Astrocyte of the spinal cord (primary cell): ENCODE measurements at regions not wholly inside any gene's neighbourhood (a gene's known extent, or its start where the extent isn't known, plus 50 kb on each side); places are given as distances from the start of the nearest gene placed in this dataset.
A peak's percentile ranks its signal among the peaks of the same experiment; 100 is the strongest.

Experiments used
- DNase-seq: peaks from one replicate; pipeline ENCODE4 v3.0.0; 2011; ENCODE audit warnings: low read depth, low spot score
- H3K4me3 ChIP-seq: 2 replicates; pipeline ENCODE4 v1.5.1; 2011; ENCODE audit warnings: low read depth, mild to moderate bottlenecking, low read length, moderate library complexity
- in situ Hi-C: cut with HindIII; loops from 2 replicates; pipeline ENCODE4 v1.10.0; 2017; ENCODE audit warnings: low sequenced_read_pairs
- TF ChIP-seq, protein P1 (sequence below): IDR thresholded peaks from 2 replicates; pipeline ENCODE4 v1.5.1; 2012; ENCODE audit warnings: low read depth, mild to moderate bottlenecking, low read length, inconsistent platforms

DNA sequence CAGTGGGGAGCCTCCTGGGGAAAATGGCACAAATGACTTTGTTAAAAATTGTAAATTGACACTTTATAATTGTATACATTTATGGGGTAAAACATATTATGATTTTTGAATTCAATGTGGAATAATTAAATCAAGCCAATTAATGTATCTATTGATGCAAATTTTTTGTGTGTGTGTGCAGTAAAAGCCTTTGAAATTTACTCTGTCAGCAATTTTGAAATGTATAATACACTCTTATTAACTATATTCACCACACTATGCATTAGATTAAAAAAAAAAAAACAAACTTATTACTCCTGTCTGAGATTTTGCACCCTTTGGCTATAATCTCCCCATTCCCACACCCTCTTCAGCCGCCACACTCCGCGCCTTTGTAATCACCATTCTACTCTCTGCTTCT, 119.2 kb downstream of the S1PR1 start:
- H3K4me3 ChIP-seq = no peak overlapping the region
- TF ChIP-seq, protein P1, sequence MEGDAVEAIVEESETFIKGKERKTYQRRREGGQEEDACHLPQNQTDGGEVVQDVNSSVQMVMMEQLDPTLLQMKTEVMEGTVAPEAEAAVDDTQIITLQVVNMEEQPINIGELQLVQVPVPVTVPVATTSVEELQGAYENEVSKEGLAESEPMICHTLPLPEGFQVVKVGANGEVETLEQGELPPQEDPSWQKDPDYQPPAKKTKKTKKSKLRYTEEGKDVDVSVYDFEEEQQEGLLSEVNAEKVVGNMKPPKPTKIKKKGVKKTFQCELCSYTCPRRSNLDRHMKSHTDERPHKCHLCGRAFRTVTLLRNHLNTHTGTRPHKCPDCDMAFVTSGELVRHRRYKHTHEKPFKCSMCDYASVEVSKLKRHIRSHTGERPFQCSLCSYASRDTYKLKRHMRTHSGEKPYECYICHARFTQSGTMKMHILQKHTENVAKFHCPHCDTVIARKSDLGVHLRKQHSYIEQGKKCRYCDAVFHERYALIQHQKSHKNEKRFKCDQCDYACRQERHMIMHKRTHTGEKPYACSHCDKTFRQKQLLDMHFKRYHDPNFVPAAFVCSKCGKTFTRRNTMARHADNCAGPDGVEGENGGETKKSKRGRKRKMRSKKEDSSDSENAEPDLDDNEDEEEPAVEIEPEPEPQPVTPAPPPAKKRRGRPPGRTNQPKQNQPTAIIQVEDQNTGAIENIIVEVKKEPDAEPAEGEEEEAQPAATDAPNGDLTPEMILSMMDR = no peak
- no peak for DNase-seq
- in situ Hi-C loops = no loop called here

DNA sequence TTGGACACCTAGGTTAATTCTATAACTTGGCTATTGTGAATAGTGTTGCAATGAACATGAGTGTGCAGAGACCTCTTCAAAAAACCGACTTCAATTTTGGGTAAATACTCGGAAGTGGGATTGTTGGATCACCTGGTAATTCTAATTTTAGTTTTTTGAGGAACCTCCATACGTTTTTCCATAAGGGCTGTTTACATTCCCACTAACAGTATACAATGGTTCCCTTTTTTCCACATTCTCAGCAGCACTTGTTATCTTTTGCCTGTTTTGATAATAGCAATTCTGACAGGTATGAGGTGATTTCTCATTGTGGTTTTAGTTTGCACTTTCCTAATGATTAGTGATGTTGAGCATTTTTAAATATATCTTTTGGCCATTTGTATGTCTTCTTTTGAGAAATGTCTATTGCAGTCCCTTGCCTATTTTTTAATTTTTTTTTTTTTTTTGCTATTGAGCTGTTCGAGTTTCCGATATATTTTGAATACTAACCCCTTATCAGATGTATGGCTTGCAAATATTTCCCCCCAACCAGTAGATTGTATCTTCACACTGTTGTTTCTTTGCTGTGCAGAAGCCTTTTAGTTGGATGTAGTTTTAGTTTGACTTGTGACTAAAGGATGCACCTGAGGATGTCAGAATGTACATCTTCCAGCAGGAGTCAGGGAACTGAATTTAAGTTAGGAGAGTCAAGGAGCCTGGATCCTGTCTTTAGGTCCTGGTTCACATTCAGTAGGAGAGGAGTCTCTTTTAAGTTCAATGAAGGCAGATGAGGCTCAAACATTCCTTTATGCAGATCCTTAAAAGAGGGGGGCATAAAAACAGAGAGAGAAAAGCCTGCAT, 120.0 kb downstream of the S1PR1 start:
- TF ChIP-seq, protein P1 = no peak
- no peak overlapping the region for H3K4me3 ChIP-seq
- DNase-seq = no peak
- in situ Hi-C loops = no loop called here

DNA sequence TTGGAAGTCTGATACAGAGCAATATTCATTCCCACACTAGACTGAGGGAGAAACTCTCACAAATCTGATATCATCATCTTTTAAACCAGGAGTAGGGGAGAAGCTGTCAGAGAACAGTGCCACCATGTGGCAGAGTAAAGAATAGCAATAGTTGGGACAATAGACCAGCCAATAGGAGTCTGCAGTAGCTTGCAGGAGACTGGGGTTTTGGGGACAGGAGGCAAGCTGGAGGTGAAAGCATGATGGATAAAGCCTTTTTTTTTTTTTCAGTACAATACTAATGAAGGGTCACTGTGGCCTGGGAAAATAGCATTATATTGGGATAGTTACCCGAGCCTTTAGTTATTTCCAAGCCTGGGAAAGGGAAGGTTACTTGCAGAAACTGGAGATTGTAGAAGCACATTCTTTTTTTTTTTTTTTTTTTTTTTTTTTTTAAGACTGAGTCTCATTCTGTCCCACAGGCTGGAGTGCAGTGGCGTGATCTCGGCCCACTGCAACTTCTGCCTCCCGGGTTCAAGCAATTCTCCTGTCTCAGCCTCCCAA, 120.7 kb downstream of the S1PR1 start:
- DNase-seq = peak; percentile 81
- TF ChIP-seq, protein P1 = peak; percentile 82
- in situ Hi-C loops = no loop called here
- H3K4me3 ChIP-seq = no peak overlapping the region

DNA sequence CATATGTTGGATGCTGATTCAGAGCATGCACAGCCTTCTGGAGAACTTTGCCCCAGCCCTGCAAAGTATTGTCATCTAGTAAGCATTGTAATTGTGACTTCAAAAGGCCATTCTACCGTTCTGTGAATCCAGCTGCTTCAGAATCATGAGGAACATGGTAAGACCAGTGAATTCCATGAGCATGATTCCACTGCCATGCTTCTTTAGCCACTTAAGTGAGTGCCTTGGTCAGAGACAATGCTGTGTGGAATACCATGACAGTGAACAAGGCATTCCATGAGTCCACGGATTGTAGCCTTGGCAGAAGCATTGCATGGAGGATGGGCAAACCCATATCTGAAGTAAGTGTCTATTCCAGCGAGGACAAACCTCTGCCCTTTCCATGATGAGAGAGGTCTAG, 123.7 kb downstream of the S1PR1 start:
- in situ Hi-C loops = no loop called here
- TF ChIP-seq, protein P1 = no peak
- DNase-seq = no peak
- H3K4me3 ChIP-seq = no peak overlapping the region

DNA sequence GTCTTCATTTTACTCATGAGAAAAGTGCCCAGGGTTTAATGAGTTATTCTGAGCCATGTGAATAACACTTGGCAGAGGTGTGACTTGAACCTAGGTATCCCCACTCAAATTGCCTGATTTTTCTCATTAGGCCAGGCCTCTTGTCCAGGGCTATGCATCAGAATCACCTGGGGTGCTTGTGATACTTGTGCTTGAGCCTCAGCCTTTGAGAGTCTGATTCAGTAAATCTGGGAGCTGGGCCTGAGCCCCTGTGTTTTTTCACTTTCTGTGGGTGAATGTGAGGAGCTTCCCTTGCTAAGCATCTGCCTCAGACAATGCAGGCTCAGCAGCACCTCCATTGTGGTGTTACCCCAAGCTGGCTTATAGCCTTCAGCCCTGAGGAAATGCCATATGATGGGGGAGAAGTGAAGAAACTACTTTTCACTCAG, 127.1 kb downstream of the S1PR1 start:
- DNase-seq = no peak
- H3K4me3 ChIP-seq = no peak overlapping the region
- TF ChIP-seq, protein P1 = no peak
- in situ Hi-C loops = no loop called here

DNA sequence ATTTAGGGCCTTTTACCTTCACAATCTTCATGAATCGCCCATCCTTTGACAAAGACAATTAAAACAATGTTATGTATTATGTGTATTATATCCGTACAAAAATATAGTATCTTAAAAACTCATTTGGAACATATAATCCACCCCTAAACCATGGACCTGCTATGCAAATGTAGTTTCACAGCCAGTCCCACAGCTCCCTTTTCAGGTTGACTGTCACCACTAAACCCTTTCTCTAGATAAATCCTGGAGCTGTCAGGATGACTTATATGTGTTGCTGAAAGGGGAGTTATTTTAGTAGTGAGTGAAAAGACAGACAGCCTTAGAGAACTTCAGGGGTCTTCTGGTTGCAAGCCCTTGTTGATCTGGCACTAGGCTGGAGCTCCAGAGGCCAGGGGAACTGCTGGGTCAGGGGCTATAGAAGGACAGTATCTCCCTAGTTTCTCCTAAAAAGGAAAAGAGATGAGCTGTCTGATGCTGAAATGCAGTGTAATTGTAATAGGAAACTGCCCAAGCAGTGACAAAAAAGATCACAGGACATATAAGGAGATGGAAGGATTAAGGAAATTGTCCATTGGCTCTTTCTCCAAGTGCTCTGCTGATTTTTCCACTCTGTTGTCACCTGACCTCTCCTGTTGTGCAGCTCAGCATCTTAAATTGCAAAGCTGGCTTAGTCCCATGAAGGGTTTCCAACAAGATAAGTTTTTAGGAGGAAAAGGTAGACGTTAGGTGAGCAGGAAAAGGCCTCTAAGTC, 127.7 kb downstream of the S1PR1 start:
- no peak overlapping the region for H3K4me3 ChIP-seq
- TF ChIP-seq, protein P1 = no peak
- in situ Hi-C loops = no loop called here
- DNase-seq = peak; percentile 10
